IMR-90 (cell line): ENCODE measurements at regions not wholly inside any gene's neighbourhood (a gene's known extent, or its start where the extent isn't known, plus 50 kb on each side); places are given as distances from the start of the nearest gene placed in this dataset.
"Not testable (repeated sequence)": the region's sequence is repeated elsewhere in the genome, so short reads cannot be mapped to it uniquely, and the experiment has no call there.

Experiments
- ATAC-seq: fragments of 200-7000 bp; cut with Tn5 transposase; 2 replicates; pipeline ENCODE4 v1.9.1; 2020; ENCODE audit warnings: low read depth, mild to moderate bottlenecking, moderate library complexity
- BruUV-seq: library from RNA; stranded (reverse); fragments of 400-500 nt; replicated peaks from 2 replicates; lab custom pipeline; 2021; lab: Mats Ljungman, UMichigan
- CTCF ChIA-PET: fragments of 300-600 bp; formaldehyde crosslinking; extraction: SDS; loops from one replicate; lab custom pipeline; 2021; ENCODE audit warnings: antibody characterized with exemption; lab: Yijun Ruan, JAX
- POLR2A ChIA-PET: fragments of 300-600 bp; sonication (Branson Sonifier 250); formaldehyde crosslinking; loops from one replicate; lab custom pipeline; 2022; ENCODE audit warnings: antibody characterized with exemption; ENCODE audit not compliant: unreplicated experiment; lab: Charles Lee
- DNase-seq: peaks from one replicate; pipeline ENCODE4 v3.0.0; 2013
- H2AFZ ChIP-seq: replicated peaks from 2 replicates; pipeline ENCODE3; 2013; ENCODE audit warnings: low read length, mild to moderate bottlenecking; ENCODE audit not compliant: poor library complexity
- H2AK5ac ChIP-seq: 2 replicates; pipeline ENCODE4 v1.6.1; 2013; ENCODE audit warnings: low read depth, low read length, inconsistent platforms
- H2AK9ac ChIP-seq: replicated peaks from 2 replicates; pipeline ENCODE3; 2013; ENCODE audit warnings: mild to moderate bottlenecking, low read depth, low read length, moderate library complexity; ENCODE audit not compliant: poor library complexity
- H2BK120ac ChIP-seq: 2 replicates; pipeline ENCODE4 v1.6.1; 2013; ENCODE audit warnings: low read depth, low read length, inconsistent platforms
- H2BK15ac ChIP-seq: 3 replicates; pipeline ENCODE4 v1.6.1; 2013; ENCODE audit warnings: low read depth, low read length, inconsistent platforms
- H2BK20ac ChIP-seq: 2 replicates; pipeline ENCODE4 v1.6.1; 2013; ENCODE audit warnings: low read depth, mild to moderate bottlenecking, inconsistent platforms, low read length, moderate library complexity
- H2BK5ac ChIP-seq: 2 replicates; pipeline ENCODE4 v1.6.1; 2013; ENCODE audit warnings: mild to moderate bottlenecking, low read depth, low read length, inconsistent platforms; ENCODE audit not compliant: poor library complexity, severe bottlenecking
- H3K14ac ChIP-seq: replicated peaks from 2 replicates; pipeline ENCODE4 v1.6.1; 2013; ENCODE audit warnings: low read depth, low read length, inconsistent platforms
- H3K18ac ChIP-seq: 2 replicates; pipeline ENCODE4 v1.6.1; 2013; ENCODE audit warnings: low read depth, low read length, control low read depth
- H3K23ac ChIP-seq: 2 replicates; pipeline ENCODE4 v1.6.1; 2013; ENCODE audit warnings: low read depth, low read length, inconsistent platforms
- H3K27ac ChIP-seq: 2 replicates; pipeline ENCODE4 v1.5.1; 2013; ENCODE audit warnings: mild to moderate bottlenecking, control low read depth, low read length; ENCODE audit not compliant: insufficient read depth
- H3K27me3 ChIP-seq: 2 replicates; pipeline ENCODE4 v1.6.1; 2013; ENCODE audit warnings: low read length; ENCODE audit not compliant: control insufficient read depth, insufficient read depth
- H3K36me3 ChIP-seq: 2 replicates; pipeline ENCODE4 v1.6.1; 2013; ENCODE audit warnings: low read length, mixed read lengths; ENCODE audit not compliant: control insufficient read depth, insufficient read depth
- H3K4ac ChIP-seq: 2 replicates; pipeline ENCODE4 v1.6.1; 2013; ENCODE audit warnings: low read depth, low read length, inconsistent platforms
- H3K4me1 ChIP-seq: 2 replicates; pipeline ENCODE4 v1.6.1; 2013; ENCODE audit warnings: low read length, mixed read lengths; ENCODE audit not compliant: control insufficient read depth, insufficient read depth
- H3K4me2 ChIP-seq: 2 replicates; pipeline ENCODE4 v1.6.1; 2013; ENCODE audit warnings: low read depth, mild to moderate bottlenecking, control low read depth, low read length, moderate library complexity
- H3K4me3 ChIP-seq: 2 replicates; pipeline ENCODE4 v1.5.1; 2013; ENCODE audit warnings: low read depth, mild to moderate bottlenecking, control low read depth, low read length, moderate library complexity; ENCODE audit not compliant: insufficient read depth
- H3K56ac ChIP-seq: 2 replicates; pipeline ENCODE4 v1.6.1; 2013; ENCODE audit warnings: low read length, inconsistent platforms; ENCODE audit not compliant: insufficient read depth; ENCODE audit errors: extremely low read depth
- H3K79me1 ChIP-seq, 2 experiments: 2 replicates each; pipeline ENCODE4 v1.6.1; 2013; ENCODE audit warnings: low read length in 2 of 2, inconsistent platforms in 1 of 2, low read depth in 1 of 2
- H3K9ac ChIP-seq: 2 replicates; pipeline ENCODE4 v1.6.1; 2013; ENCODE audit warnings: low read depth, low read length, control low read depth
- H3K9me1 ChIP-seq: 2 replicates; pipeline ENCODE4 v1.6.1; 2013; ENCODE audit warnings: low read length, inconsistent platforms; ENCODE audit not compliant: insufficient read depth
- H3K9me3 ChIP-seq: 2 replicates; pipeline ENCODE4 v1.6.1; 2013; ENCODE audit warnings: low read length; ENCODE audit not compliant: control insufficient read depth, insufficient read depth
- H4K20me1 ChIP-seq: 2 replicates; pipeline ENCODE4 v1.6.1; 2013; ENCODE audit warnings: low read length, inconsistent platforms; ENCODE audit not compliant: insufficient read depth
- H4K5ac ChIP-seq: 2 replicates; pipeline ENCODE4 v1.6.1; 2013; ENCODE audit warnings: mild to moderate bottlenecking, low read depth, low read length, control low read depth
- H4K8ac ChIP-seq, 2 experiments: 2 replicates each; pipeline ENCODE4 v1.6.1; 2013; ENCODE audit warnings: low read depth in 2 of 2, low read length in 2 of 2, control low read depth in 1 of 2, inconsistent platforms in 1 of 2
- H4K91ac ChIP-seq: 2 replicates; pipeline ENCODE4 v1.6.1; 2013; ENCODE audit warnings: low read depth, low read length, inconsistent platforms; ENCODE audit not compliant: insufficient read depth
- WGBS, 2 experiments: methylation state at CpG; one replicate each; pipeline versions ENCODE4 v1.1.5 to v1.1.7; 2013; ENCODE audit warnings: missing lambda C conversion rate in 2 of 2; ENCODE audit not compliant: insufficient read length in 1 of 2; ENCODE audit errors: extremely low coverage in 2 of 2; 5-methylcytosine and 5-hydroxymethylcytosine counted together
- dilution Hi-C: fragments of 300-500 bp; cut with HindIII; formaldehyde crosslinking; loops from one replicate; pipeline ENCODE4 v1.14.3; 2018; ENCODE audit warnings: low sequenced_read_pairs; ENCODE audit not compliant: unreplicated experiment
- in situ Hi-C: fragments of 300-500 bp; cut with MboI; formaldehyde crosslinking; loops from 3 replicates; pipeline ENCODE4 v1.14.3; 2019; ENCODE audit warnings: low sequenced_read_pairs, inconsistent platforms, mixed read lengths
- intact Hi-C: fragments of 100-400 bp; cut with micrococcal nuclease; formaldehyde crosslinking; loops from 2 replicates; pipeline ENCODE4 v1.10.0; 2022

DNA sequence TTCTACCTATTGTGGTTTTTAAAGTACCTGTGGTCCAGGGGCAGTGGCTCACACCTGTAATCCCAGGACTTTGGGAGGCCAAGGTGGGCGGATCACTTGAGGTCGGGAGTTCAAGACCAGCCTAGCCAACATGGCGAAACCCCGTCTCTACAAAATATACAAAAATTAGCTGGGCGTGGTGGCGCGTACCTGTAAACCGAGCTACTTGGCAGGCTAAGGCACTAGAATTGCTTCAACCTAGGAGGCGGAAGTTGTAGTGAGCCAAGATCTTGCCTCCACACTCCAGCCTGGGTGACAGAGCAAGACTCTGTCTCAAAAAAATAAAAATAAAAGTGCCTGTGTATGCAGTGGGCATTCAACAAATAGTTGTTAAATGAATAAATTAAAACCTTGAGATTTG, 67.0 kb upstream of the GOLGA8O start:
- H3K9me3 ChIP-seq, dilution Hi-C loops, H3K79me1 ChIP-seq, in situ Hi-C loops, H3K14ac ChIP-seq, CTCF ChIA-PET, H2AFZ ChIP-seq, H3K27me3 ChIP-seq, H3K9me1 ChIP-seq, H3K36me3 ChIP-seq, ATAC-seq, H3K9ac ChIP-seq, H2AK9ac ChIP-seq, intact Hi-C loops, H4K8ac ChIP-seq, H3K18ac ChIP-seq, H2BK5ac ChIP-seq, DNase-seq, H3K23ac ChIP-seq, H3K4me3 ChIP-seq, POLR2A ChIA-PET, H4K20me1 ChIP-seq, H3K4me1 ChIP-seq, H3K4ac ChIP-seq, H4K5ac ChIP-seq, H2BK15ac ChIP-seq, H3K4me2 ChIP-seq, H3K56ac ChIP-seq, H2AK5ac ChIP-seq: not testable (repeated sequence)
- H2BK20ac ChIP-seq = 0 out of 2 replicates have a peak overlapping the region, but pooled peaks have one; percentile 35
- H2BK120ac ChIP-seq = 0 out of 2 replicates have a peak overlapping the region, but pooled peaks have one; percentile 54
- peak overlapping the region; percentile 62; the same call in 1 of the 2 replicates for H4K91ac ChIP-seq
- BruUV-seq = TSS peak; percentile 12
- no CpG with 5 or more reads among the region's 9 CpGs for WGBS, 2 experiments
- peak overlapping the region; percentile 13; the same call in 1 of the 2 replicates for H3K27ac ChIP-seq

GRCh38 chr15:32518976-32519375, 63.5 kb upstream of the GOLGA8O start:
- H3K79me1 ChIP-seq, in situ Hi-C loops, H3K9ac ChIP-seq, H3K9me3 ChIP-seq, H3K23ac ChIP-seq, H3K4ac ChIP-seq, H3K36me3 ChIP-seq, intact Hi-C loops, dilution Hi-C loops, BruUV-seq, H3K18ac ChIP-seq, H4K8ac ChIP-seq, H3K4me1 ChIP-seq, H3K9me1 ChIP-seq, H2AFZ ChIP-seq, ATAC-seq, H3K27ac ChIP-seq, POLR2A ChIA-PET, H2BK120ac ChIP-seq, H2BK5ac ChIP-seq, H4K91ac ChIP-seq, H4K20me1 ChIP-seq, H2BK15ac ChIP-seq, H2BK20ac ChIP-seq, H3K4me3 ChIP-seq, H3K14ac ChIP-seq, H3K56ac ChIP-seq, H3K4me2 ChIP-seq, H3K27me3 ChIP-seq, H4K5ac ChIP-seq, CTCF ChIA-PET, DNase-seq, H2AK5ac ChIP-seq, H2AK9ac ChIP-seq: not testable (repeated sequence)
- WGBS, 2 experiments = 100% methylated on average over 2 of the region's 7 CpGs; no CpG with 5 or more reads in 1 of the 2 experiments
